ENCODE measurements at regions not wholly inside any gene's neighbourhood (a gene's known extent, or its start where the extent isn't known, plus 50 kb on each side); places are given as distances from the start of the nearest gene placed in this dataset.

GRCh38 chr1:96290033-96290432 lies 431.6 kb upstream of the PTBP2 start:
- Histone ChIP-seq H3K27me3 (no peaks in the 10 kb centered on the region), H3K36me3 (no peaks in the 10 kb centered on the region), H3K4me3 (replicated peaks in 1 of 3) (no peak overlapping the region), H3K27ac (no peak overlapping the region), H3K4me1 (no peaks in the 10 kb centered on the region), H3K9me3 (no peaks in the 10 kb centered on the region)
- DNase-seq: no peak
- 51 to 58% methylated on average over 1 of the region's 1 CpG for WGBS, 2 donors
- TF ChIP-seq CTCF (IDR thresholded peaks at IDR 0.05): no peak
- no peak for TF ChIP-seq POLR2A (IDR thresholded peaks at IDR 0.05)
- intact Hi-C loops (cut with DNase I): no loop called here

GRCh38 chr1:96290801-96291200 lies 430.8 kb upstream of the PTBP2 start:
- DNase-seq: no peak
- TF ChIP-seq POLR2A (IDR thresholded peaks at IDR 0.05) (no peak), CTCF (IDR thresholded peaks at IDR 0.05) (no peak)
- Histone ChIP-seq H3K9me3 (no peaks in the 10 kb centered on the region), H3K36me3 (no peaks in the 10 kb centered on the region), H3K27ac (no peak overlapping the region), H3K27me3 (no peaks in the 10 kb centered on the region), H3K4me1 (no peaks in the 10 kb centered on the region), H3K4me3 (replicated peaks in 1 of 3) (no peak overlapping the region)
- intact Hi-C loops (cut with DNase I): no loop called here

GRCh38 chr1:96291468-96291867 lies 430.1 kb upstream of the PTBP2 start:
- H3K4me3 ChIP-seq (replicated peaks in 1 of 3): no peak overlapping the region
- H3K9me3 ChIP-seq: no peaks in the 10 kb centered on the region
- H3K27me3 ChIP-seq: no peaks in the 10 kb centered on the region
- WGBS, 2 donors: 89 to 93% methylated on average over 2 of the region's 2 CpGs
- intact Hi-C loops (cut with DNase I): no loop called here
- no peak for DNase-seq
- TF ChIP-seq CTCF (IDR thresholded peaks at IDR 0.05) (no peak), POLR2A (IDR thresholded peaks at IDR 0.05) (no peak)
- H3K27ac ChIP-seq: no peak overlapping the region
- H3K4me1 ChIP-seq: no peaks in the 10 kb centered on the region
- no peaks in the 10 kb centered on the region for H3K36me3 ChIP-seq

- H3K9me3 ChIP-seq: no peaks in the 10 kb centered on the region
- H3K4me1 ChIP-seq: no peaks in the 10 kb centered on the region
- no peaks in the 10 kb centered on the region for H3K36me3 ChIP-seq
- WGBS, 2 donors: 88% methylated on average over 2 of the region's 2 CpGs
- intact Hi-C loops (cut with DNase I): no loop called here
- no peak overlapping the region for H3K4me3 ChIP-seq (replicated peaks in 1 of 3)
- no peak overlapping the region for H3K27ac ChIP-seq
- DNase-seq: no peak
- TF ChIP-seq CTCF (IDR thresholded peaks at IDR 0.05) (no peak), POLR2A (IDR thresholded peaks at IDR 0.05) (no peak)
- no peaks in the 10 kb centered on the region for H3K27me3 ChIP-seq
Measured at GRCh38 chr1:96292141-96292540, 429.4 kb upstream of the PTBP2 start.

- H3K27ac ChIP-seq: no peak overlapping the region
- no peaks in the 10 kb centered on the region for H3K4me1 ChIP-seq
- no peaks in the 10 kb centered on the region for H3K9me3 ChIP-seq
- no peak for DNase-seq
- no peak overlapping the region for H3K4me3 ChIP-seq (replicated peaks in 1 of 3)
- TF ChIP-seq POLR2A (IDR thresholded peaks at IDR 0.05) (no peak), CTCF (IDR thresholded peaks at IDR 0.05) (no peak)
- no peaks in the 10 kb centered on the region for H3K27me3 ChIP-seq
- whole genome bisulfite sequencing, 2 donors: 83 to 89% methylated on average over 2 of the region's 2 CpGs
- intact Hi-C loops (cut with DNase I): no loop called here
- H3K36me3 ChIP-seq: no peaks in the 10 kb centered on the region
Measured at GRCh38 chr1:96296991-96297390, 424.6 kb upstream of the PTBP2 start.

Data from thyroid gland (tissue), 4 donors.